ENCODE measurements at regions not wholly inside any gene's neighbourhood (a gene's known extent, or its start where the extent isn't known, plus 50 kb on each side); places are given as distances from the start of the nearest gene placed in this dataset.

- TF ChIP-seq ARNTL (CRISPR knock-in tag; IDR thresholded peaks at IDR 0.05; ENCODE audit: borderline replicate concordance, low read depth) (no peak), RARB (CRISPR knock-in tag; IDR thresholded peaks at IDR 0.05) (no peak), ZNF8 (CRISPR knock-in tag; IDR thresholded peaks at IDR 0.05) (no peak), TOX (CRISPR knock-in tag; IDR thresholded peaks at IDR 0.05; ENCODE audit: borderline replicate concordance) (no peak), TSHZ2 (CRISPR knock-in tag; IDR thresholded peaks at IDR 0.05) (no peak), ESRRG (CRISPR knock-in tag; IDR thresholded peaks at IDR 0.05) (no peak), GLIS3 (CRISPR knock-in tag; IDR thresholded peaks at IDR 0.05) (no peak)
Observed at GRCh38 chr1:191969290-191969689, 189.0 kb upstream of the RGS18 start.

Data from SK-N-SH treated with all-trans-retinoic acid at 6 μM for 48 hours (cell line).